H1 (cell line): ENCODE measurements at regions not wholly inside any gene's neighbourhood (a gene's known extent, or its start where the extent isn't known, plus 50 kb on each side); places are given as distances from the start of the nearest gene placed in this dataset.

ENCODE experiments used
- CTCF ChIA-PET: fragments of 300-600 bp; sonication (Branson Sonifier 250); formaldehyde crosslinking; loops from one replicate; lab custom pipeline; 2021; ENCODE audit not compliant: partially characterized antibody; lab: Charles Lee
- POLR2A ChIA-PET: fragments of 300-600 bp; sonication (Branson Sonifier 250); formaldehyde crosslinking; loops from one replicate; lab custom pipeline; 2021; ENCODE audit warnings: inconsistent platforms; ENCODE audit not compliant: partially characterized antibody; lab: Charles Lee
- DNase-seq, 2 experiments: peaks; one replicate each; pipeline versions ENCODE4 v3.0.0 to v3.0.0-alpha.2; 2010 to 2022; ENCODE audit warnings: low spot score in 2 of 2, low read depth in 1 of 2, mixed read lengths in 1 of 2
- FAIRE-seq: peaks from 2 replicates; lab custom pipeline; 2011; peaks lifted over from hg19 to GRCh38; lab: Jason Lieb, UNC
- H2AFZ ChIP-seq: 2 replicates; pipeline ENCODE4 v1.8.1; 2012; ENCODE audit warnings: low read length, inconsistent platforms
- H2AK5ac ChIP-seq: 2 replicates; pipeline ENCODE4 v1.6.1; 2013; ENCODE audit warnings: low read depth, low read length
- H2BK120ac ChIP-seq: replicated peaks from 2 replicates; pipeline ENCODE3; 2013; ENCODE audit warnings: low read depth, low read length, inconsistent platforms
- H2BK12ac ChIP-seq: 2 replicates; pipeline ENCODE4 v1.6.1; 2013; ENCODE audit warnings: low read depth, low read length
- H2BK15ac ChIP-seq: 2 replicates; pipeline ENCODE4 v1.6.1; 2013; ENCODE audit warnings: low read length
- H2BK20ac ChIP-seq: 2 replicates; pipeline ENCODE4 v1.6.1; 2013; ENCODE audit warnings: low read length
- H2BK5ac ChIP-seq: 2 replicates; pipeline ENCODE4 v1.6.1; 2013; ENCODE audit warnings: low read depth, low read length
- H3K14ac ChIP-seq: 2 replicates; pipeline ENCODE4 v1.6.1; 2013; ENCODE audit warnings: inconsistent platforms; ENCODE audit not compliant: insufficient read length
- H3K18ac ChIP-seq: 2 replicates; pipeline ENCODE4 v1.6.1; 2013; ENCODE audit warnings: low read length; ENCODE audit errors: extremely low read depth
- H3K23ac ChIP-seq: 2 replicates; pipeline ENCODE4 v1.6.1; 2013; ENCODE audit warnings: inconsistent platforms; ENCODE audit not compliant: insufficient read length
- H3K23me2 ChIP-seq: 2 replicates; pipeline ENCODE4 v1.6.1; 2013; ENCODE audit warnings: low read depth, low read length
- H3K27ac ChIP-seq: 2 replicates; pipeline ENCODE4 v1.6.1; 2011; ENCODE audit warnings: low read depth, low read length, inconsistent platforms
- H3K27me3 ChIP-seq, 4 experiments: replicated peaks in 1 of 4; 1 replicate in 1 of 4; 2 replicates in 3 of 4; pipeline versions ENCODE4 v1.6.1 to v1.8.1; 2011 to 2013; ENCODE audit warnings: low read length in 3 of 4, mild to moderate bottlenecking in 3 of 4, inconsistent platforms in 2 of 4, mixed read lengths in 2 of 4, moderate library complexity in 1 of 4; ENCODE audit not compliant: control insufficient read depth in 3 of 4, insufficient read depth in 3 of 4; ENCODE audit errors: extremely low read depth in 1 of 4
- H3K36me3 ChIP-seq, 4 experiments: 2 replicates each; pipeline versions ENCODE4 v1.6.1 to v1.8.1; 2011 to 2013; ENCODE audit warnings: mild to moderate bottlenecking in 4 of 4, low read length in 3 of 4, moderate library complexity in 2 of 4, control low read depth in 1 of 4, inconsistent platforms in 1 of 4; ENCODE audit not compliant: insufficient read depth in 4 of 4, control insufficient read depth in 2 of 4
- H3K4ac ChIP-seq: replicated peaks from 2 replicates; pipeline ENCODE3; 2013; ENCODE audit warnings: low read length, low read depth, mixed read lengths, inconsistent platforms; ENCODE audit not compliant: insufficient read length
- H3K4me1 ChIP-seq, 4 experiments: replicated peaks in 1 of 4; 1 replicate in 1 of 4; 2 replicates in 3 of 4; pipeline versions ENCODE4 v1.6.1 to v1.8.1; 2011 to 2013; ENCODE audit warnings: low read length in 3 of 4, inconsistent platforms in 2 of 4, mixed read lengths in 1 of 4; ENCODE audit not compliant: insufficient read depth in 4 of 4, control insufficient read depth in 3 of 4
- H3K4me2 ChIP-seq, 2 experiments: 2 replicates each; pipeline versions ENCODE4 v1.6.1 to v1.8.1; 2011 to 2013; ENCODE audit warnings: low read depth in 2 of 2, low read length in 2 of 2, control low read depth in 1 of 2, inconsistent platforms in 1 of 2, mild to moderate bottlenecking in 1 of 2; ENCODE audit not compliant: insufficient read depth in 1 of 2
- H3K4me3 ChIP-seq, 4 experiments: fragments of 200-600, 300-600 bp in 1 of 4; sonication (generic), shearing (Covaris generic), sonication (Bioruptor Twin) in 1 of 4; 2 replicates each; pipeline versions ENCODE4 v1.5.1 to v1.8.1; 2011 to 2016; ENCODE audit warnings: low read length in 4 of 4, low read depth in 3 of 4, control low read depth in 2 of 4, inconsistent platforms in 2 of 4, mild to moderate bottlenecking in 2 of 4, mixed read lengths in 1 of 4, moderate library complexity in 1 of 4; ENCODE audit not compliant: insufficient read depth in 2 of 4; ENCODE audit errors: extremely low read depth in 1 of 4
- H3K56ac ChIP-seq: replicated peaks from 2 replicates; pipeline ENCODE3; 2013; ENCODE audit warnings: low read depth, mild to moderate bottlenecking, mixed read lengths, low read length, inconsistent platforms; ENCODE audit not compliant: insufficient read length
- H3K79me1 ChIP-seq: 2 replicates; pipeline ENCODE4 v1.6.1; 2013; ENCODE audit warnings: low read depth, low read length, control low read depth
- H3K79me2 ChIP-seq, 2 experiments: 2 replicates each; pipeline versions ENCODE4 v1.6.1 to v1.8.1; 2012 to 2013; ENCODE audit warnings: low read length in 2 of 2, mild to moderate bottlenecking in 2 of 2, inconsistent platforms in 1 of 2; ENCODE audit not compliant: insufficient read depth in 2 of 2, control insufficient read depth in 1 of 2
- H3K9ac ChIP-seq, 4 experiments: replicated peaks in 1 of 4; 1 replicate in 1 of 4; 2 replicates in 3 of 4; pipeline versions ENCODE4 v1.6.1 to v1.8.1; 2011 to 2013; ENCODE audit warnings: low read depth in 3 of 4, low read length in 3 of 4, control low read depth in 2 of 4, mild to moderate bottlenecking in 2 of 4, moderate library complexity in 2 of 4, inconsistent platforms in 1 of 4; ENCODE audit errors: extremely low read depth in 1 of 4
- H3K9me3 ChIP-seq, 2 experiments: 2 replicates each; pipeline versions ENCODE4 v1.6.1 to v1.8.1; 2012 to 2013; ENCODE audit warnings: mild to moderate bottlenecking in 2 of 2, moderate library complexity in 2 of 2, control low read depth in 1 of 2, inconsistent platforms in 1 of 2, low read depth in 1 of 2, low read length in 1 of 2, mixed read lengths in 1 of 2; ENCODE audit not compliant: insufficient read depth in 2 of 2
- H4K20me1 ChIP-seq, 2 experiments: replicated peaks in 1 of 2; 2 replicates each; pipeline versions ENCODE3 to v1.8.1; 2011 to 2013; ENCODE audit warnings: inconsistent platforms in 2 of 2, low read length in 2 of 2, mild to moderate bottlenecking in 1 of 2; ENCODE audit not compliant: insufficient read depth in 2 of 2, control insufficient read depth in 1 of 2
- H4K5ac ChIP-seq: 2 replicates; pipeline ENCODE4 v1.6.1; 2013; ENCODE audit warnings: low read length, low read depth, mixed read lengths, inconsistent platforms; ENCODE audit not compliant: insufficient read length
- H4K8ac ChIP-seq: 2 replicates; pipeline ENCODE4 v1.8.0; 2013; ENCODE audit warnings: mild to moderate bottlenecking, moderate library complexity, low read length, inconsistent platforms; ENCODE audit not compliant: insufficient read depth; ENCODE audit errors: extremely low read depth
- H4K91ac ChIP-seq: replicated peaks from 2 replicates; pipeline ENCODE3; 2013; ENCODE audit warnings: low read length, mixed read lengths, inconsistent platforms; ENCODE audit not compliant: insufficient read length
- ATF2 ChIP-seq: IDR thresholded peaks from 2 replicates; pipeline ENCODE4 v1.6.1; 2012; ENCODE audit warnings: low read length, inconsistent platforms
- BACH1 ChIP-seq: IDR thresholded peaks from 2 replicates; pipeline ENCODE4 v1.6.1; 2012; ENCODE audit warnings: low read length, improper control_type of control experiment
- EGR1 ChIP-seq: IDR thresholded peaks from 2 replicates; pipeline ENCODE4 v1.6.1; 2011; ENCODE audit warnings: low read depth, low read length, borderline replicate concordance
- EZH2 ChIP-seq: fragments of 200-600 bp; sonication (generic); IDR thresholded peaks from 2 replicates; pipeline ENCODE4 v1.7.1; 2012; ENCODE audit warnings: low read depth, mild to moderate bottlenecking, moderate library complexity, low read length, inconsistent platforms; ENCODE audit not compliant: severe bottlenecking
- HDAC2 ChIP-seq, 2 experiments: fragments of 300-600 bp in 1 of 2; sonication (generic) in 1 of 2; IDR thresholded peaks; 2 replicates each; pipeline ENCODE4 v1.6.1; 2011 to 2012; ENCODE audit warnings: low read depth in 2 of 2, low read length in 2 of 2, mild to moderate bottlenecking in 2 of 2, moderate library complexity in 2 of 2, borderline replicate concordance in 1 of 2, inconsistent platforms in 1 of 2
- JUND ChIP-seq: IDR thresholded peaks from 2 replicates; pipeline ENCODE4 v1.6.1; 2011; ENCODE audit warnings: mild to moderate bottlenecking, improper control_type of control experiment, low read length
- POLR2A ChIP-seq, 2 experiments: IDR thresholded peaks; 1 replicate in 1 of 2; 2 replicates in 1 of 2; pipeline ENCODE4 v1.6.1; 2011; ENCODE audit warnings: low read depth in 2 of 2, low read length in 2 of 2, mild to moderate bottlenecking in 2 of 2; ENCODE audit errors: control extremely low read depth in 1 of 2
- RXRA ChIP-seq: IDR thresholded peaks from 2 replicates; pipeline ENCODE4 v1.6.1; 2011; ENCODE audit warnings: low read depth, mild to moderate bottlenecking, low read length, moderate library complexity; ENCODE audit not compliant: insufficient read depth
- TAF1 ChIP-seq: IDR thresholded peaks from 2 replicates; pipeline ENCODE4 v1.6.1; 2011; ENCODE audit warnings: mild to moderate bottlenecking, low read depth, low read length
- TBP ChIP-seq: IDR thresholded peaks from 2 replicates; pipeline ENCODE4 v1.6.1; 2011; ENCODE audit warnings: low read depth, low read length, improper control_type of control experiment
- USF2 ChIP-seq: IDR thresholded peaks from 2 replicates; pipeline ENCODE4 v1.6.1; 2011; ENCODE audit warnings: low read length, improper control_type of control experiment
- WGBS, 2 experiments: shearing (Covaris generic) in 1 of 2; methylation state at CpG; one replicate each; pipeline versions ENCODE4 v1.1.6 to v1.1.7; 2013 to 2015; ENCODE audit warnings: low lambda C conversion rate in 2 of 2, mixed read lengths in 2 of 2, inconsistent platforms in 1 of 2, low coverage in 1 of 2, missing lambda C conversion rate in 1 of 2; ENCODE audit not compliant: insufficient replicate concordance in 2 of 2, insufficient coverage in 1 of 2, insufficient read length in 1 of 2; ENCODE audit errors: extremely low coverage in 1 of 2, missing lambda C conversion rate in 1 of 2; 5-methylcytosine and 5-hydroxymethylcytosine counted together
- TF ChIP-seq, protein P1 (sequence below): IDR thresholded peaks from 2 replicates; pipeline ENCODE4 v1.6.1; 2011; ENCODE audit warnings: low read depth, mild to moderate bottlenecking, low read length; ENCODE audit not compliant: insufficient read depth

DNA sequence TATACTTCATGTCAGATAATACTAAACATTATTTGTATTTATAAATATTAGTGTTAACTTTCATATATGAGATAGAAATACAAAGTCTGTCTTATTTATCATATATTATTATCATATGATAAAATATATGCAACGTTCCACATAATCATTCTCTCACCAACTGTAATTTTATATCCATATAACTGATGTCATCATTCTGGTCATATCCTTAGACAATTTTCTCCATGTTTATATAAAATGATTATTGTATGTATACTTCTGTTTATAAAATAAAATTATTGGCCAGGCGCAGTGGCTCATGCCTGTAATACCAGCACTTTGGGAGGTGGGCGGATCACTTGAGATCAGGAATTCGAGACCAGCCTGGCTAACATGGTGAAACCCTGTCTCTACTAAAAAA is 2007.1 kb downstream of the EFNA5 start:
- H2BK120ac ChIP-seq = no peak overlapping the region
- no peak overlapping the region for H3K27ac ChIP-seq
- 0 out of 4 replicates have a peak, but pooled peaks cover 0 to 3% of the 10 kb centered on the region in 2 experiments for H3K9me3 ChIP-seq
- no peak overlapping the region for H4K91ac ChIP-seq
- no peaks in the 10 kb centered on the region for H3K79me2 ChIP-seq
- no peaks in the 10 kb centered on the region for H3K4me1 ChIP-seq
- H4K20me1 ChIP-seq = no peaks in the 10 kb centered on the region
- H3K23ac ChIP-seq = no peak overlapping the region
- no peak overlapping the region for H2AK5ac ChIP-seq
- H3K4ac ChIP-seq = no peak overlapping the region
- H3K4me3 ChIP-seq = no peak overlapping the region
- DNase-seq = no peak
- no peak for FAIRE-seq
- no peak overlapping the region for H2BK12ac ChIP-seq
- no peak overlapping the region for H2BK15ac ChIP-seq
- WGBS, 2 experiments = 91% methylated on average over 4 of the region's 4 CpGs; no CpG with 5 or more reads in 1 of the 2 experiments
- no peaks in the 10 kb centered on the region for H3K79me1 ChIP-seq
- no peaks in the 10 kb centered on the region for H3K36me3 ChIP-seq
- no peak overlapping the region for H3K56ac ChIP-seq
- no peak overlapping the region for H3K9ac ChIP-seq
- H3K14ac ChIP-seq = no peak overlapping the region
- no peak overlapping the region for H4K8ac ChIP-seq
- no peak overlapping the region for H2BK5ac ChIP-seq
- CTCF ChIA-PET = no interaction called here
- no peak overlapping the region for H4K5ac ChIP-seq
- no peaks in the 10 kb centered on the region for H3K23me2 ChIP-seq
- no peak overlapping the region for H2AFZ ChIP-seq
- POLR2A ChIA-PET = no interaction called here
- no peaks in the 10 kb centered on the region for H3K27me3 ChIP-seq
- H3K4me2 ChIP-seq = no peak overlapping the region
- no peak overlapping the region for H2BK20ac ChIP-seq
- no peak overlapping the region for H3K18ac ChIP-seq
- TF ChIP-seq BACH1 = no peak
- TF ChIP-seq TBP = no peak
- TF ChIP-seq, protein P1, sequence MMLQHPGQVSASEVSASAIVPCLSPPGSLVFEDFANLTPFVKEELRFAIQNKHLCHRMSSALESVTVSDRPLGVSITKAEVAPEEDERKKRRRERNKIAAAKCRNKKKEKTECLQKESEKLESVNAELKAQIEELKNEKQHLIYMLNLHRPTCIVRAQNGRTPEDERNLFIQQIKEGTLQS = no peak
- no peak for TF ChIP-seq EGR1
- TF ChIP-seq HDAC2 (IDR thresholded peaks at IDR 0.05; ENCODE audit: borderline replicate concordance in 1 of 2, low read depth in 2 of 2, low read length in 2 of 2) = no peak
- TF ChIP-seq POLR2A (IDR thresholded peaks at IDR 0.05; ENCODE audit: control extremely low read depth in 1 of 2, low read depth in 2 of 2, low read length in 2 of 2) = no peak
- no peak for TF ChIP-seq TAF1
- no peak for TF ChIP-seq EZH2
- TF ChIP-seq JUND = no peak
- TF ChIP-seq ATF2 = no peak
- TF ChIP-seq RXRA = no peak
- TF ChIP-seq USF2 = no peak
